Activated T-helper 1 cell treated with Interleukin-2 at 50 U/mL for 16 hours (primary cell): ENCODE measurements at regions not wholly inside any gene's neighbourhood (a gene's known extent, or its start where the extent isn't known, plus 50 kb on each side); places are given as distances from the start of the nearest gene placed in this dataset.

ENCODE experiments used
- DNase-seq: peaks from one replicate; pipeline ENCODE4 v3.0.0-alpha.2; 2020; ENCODE audit warnings: low read depth

DNA sequence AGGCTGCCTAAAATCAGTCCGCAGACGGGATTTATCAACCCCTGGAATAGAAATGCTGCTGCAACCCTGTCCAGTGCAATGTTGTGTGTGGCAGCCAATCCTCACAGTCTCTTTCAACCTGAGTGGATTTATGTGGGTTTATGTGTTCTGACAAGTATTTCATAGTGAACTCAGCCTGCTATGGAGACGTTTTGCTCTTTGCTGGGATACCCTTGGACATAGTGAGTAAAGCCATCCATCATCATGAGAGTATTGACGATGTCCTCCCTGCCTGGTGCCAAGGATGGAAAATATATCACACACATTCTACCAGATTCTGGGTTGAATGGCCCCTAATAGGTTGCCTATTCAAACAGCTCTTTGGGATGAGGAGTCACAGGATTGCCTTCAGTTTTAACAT lies 219.1 kb downstream of the SOCS6 start:
- no peak for DNase-seq

DNA sequence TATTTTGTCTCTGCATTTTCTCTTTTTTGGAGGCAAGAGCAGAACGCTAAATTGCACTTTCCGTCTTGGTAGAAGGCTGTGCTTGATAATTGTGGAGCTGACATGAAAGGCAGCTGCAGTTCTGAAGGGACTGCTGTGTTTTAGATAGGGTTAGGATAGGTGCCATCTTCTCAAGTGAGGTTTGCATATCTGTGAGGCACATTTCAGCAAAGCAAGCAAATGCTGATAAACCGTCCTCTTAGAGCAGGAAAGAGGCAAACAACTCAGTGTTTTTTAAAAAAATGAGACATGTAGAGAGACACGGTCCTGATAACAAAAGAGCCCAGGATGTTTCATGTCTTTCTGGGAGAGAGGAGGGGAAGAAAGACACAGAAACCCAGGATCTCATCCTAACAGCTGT lies 217.7 kb downstream of the SOCS6 start:
- no peak for DNase-seq

- DNase-seq: no peak
These were observed 214.2 kb downstream of the SOCS6 start for GRCh38 chr18:70503060-70503459.

- no peak for DNase-seq
These were observed 212.5 kb downstream of the SOCS6 start for GRCh38 chr18:70501358-70501757.

DNA sequence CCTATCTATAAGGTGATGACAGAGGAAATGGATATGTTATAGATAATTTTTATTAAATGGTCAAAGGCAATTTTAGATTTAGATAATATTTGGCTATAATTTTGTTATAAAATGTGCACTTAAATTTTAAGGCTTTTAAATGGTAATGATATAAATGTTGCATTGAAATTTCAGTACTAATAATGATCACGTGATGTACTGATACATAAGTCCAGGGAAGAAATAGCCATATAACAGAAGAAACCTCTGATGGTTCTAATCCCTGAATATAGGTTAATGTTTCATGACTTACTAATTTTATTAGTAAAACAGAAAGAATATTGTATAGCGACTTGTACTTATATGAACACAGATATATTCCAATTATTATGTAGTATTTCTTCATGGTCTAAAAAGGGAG lies 211.9 kb downstream of the SOCS6 start:
- no peak for DNase-seq

DNA sequence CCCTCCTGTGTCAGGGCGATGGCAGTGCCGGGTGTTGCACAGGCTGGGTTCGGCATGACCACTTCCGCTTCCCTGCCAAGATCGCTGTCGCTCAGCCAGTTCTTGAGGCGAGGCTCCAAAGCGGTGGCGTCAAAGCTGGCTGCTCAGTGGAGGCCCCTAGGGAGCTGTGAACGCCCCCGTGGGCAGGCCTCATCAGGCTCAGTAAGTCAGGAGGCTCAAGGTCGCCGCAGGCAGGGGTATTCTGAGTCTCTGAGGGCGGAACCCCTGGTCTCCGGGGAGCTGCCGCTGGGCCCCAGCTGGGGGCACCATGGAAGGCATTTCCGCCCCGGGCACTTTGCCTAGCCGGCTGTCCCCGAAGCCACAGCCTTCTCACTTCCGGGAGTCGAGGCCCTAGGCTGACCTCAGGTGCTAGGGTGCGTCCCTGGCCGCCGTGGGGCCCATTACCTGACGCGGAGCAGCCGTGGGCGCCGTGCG lies 210.4 kb downstream of the SOCS6 start:
- no peak for DNase-seq

DNA sequence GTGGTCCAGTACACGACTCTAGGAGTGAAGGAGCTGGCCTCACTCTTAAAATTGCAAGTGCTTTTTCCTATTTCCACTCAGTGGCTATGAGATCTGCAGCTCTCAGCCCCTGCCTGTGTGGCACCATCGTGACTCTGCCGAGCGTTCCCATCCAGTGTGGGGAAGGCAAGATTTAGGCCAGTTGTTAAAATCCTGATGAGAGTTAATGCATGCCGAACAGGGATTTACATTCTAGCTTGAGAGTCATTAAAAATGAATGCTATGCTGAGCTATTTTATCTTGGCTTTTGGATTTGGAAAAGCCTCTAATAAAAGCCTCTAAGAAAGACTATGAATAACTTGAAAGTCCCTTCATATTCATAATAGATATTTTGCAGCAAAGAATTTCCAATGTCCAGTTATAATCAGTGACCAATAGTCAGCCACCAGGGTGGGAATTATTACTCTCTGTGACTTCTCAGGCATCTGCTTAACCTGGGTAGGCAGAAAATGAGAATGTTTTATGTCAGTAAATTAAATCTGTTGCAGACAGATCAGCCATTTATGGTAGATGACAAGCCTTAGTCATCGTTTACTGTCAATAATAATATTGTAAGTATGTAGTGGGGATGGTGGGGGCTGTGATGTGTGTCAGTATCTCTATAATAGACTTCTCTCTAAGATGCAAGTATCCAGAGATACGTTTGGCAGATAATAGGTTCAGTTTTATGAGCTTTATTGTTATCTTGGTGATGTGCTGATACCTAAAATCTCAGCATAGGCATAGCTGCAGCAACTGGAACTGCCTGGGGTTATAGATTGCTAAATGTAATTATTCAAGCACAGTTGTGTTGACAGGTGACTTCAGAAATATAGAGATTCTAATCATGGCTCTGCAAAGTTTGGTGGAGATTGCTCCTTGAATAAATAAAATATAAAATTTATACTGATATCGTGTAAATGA lies 207.8 kb downstream of the SOCS6 start:
- DNase-seq: no peak

- DNase-seq: no peak
These were observed 205.7 kb downstream of the SOCS6 start for GRCh38 chr18:70494524-70494923.

DNA sequence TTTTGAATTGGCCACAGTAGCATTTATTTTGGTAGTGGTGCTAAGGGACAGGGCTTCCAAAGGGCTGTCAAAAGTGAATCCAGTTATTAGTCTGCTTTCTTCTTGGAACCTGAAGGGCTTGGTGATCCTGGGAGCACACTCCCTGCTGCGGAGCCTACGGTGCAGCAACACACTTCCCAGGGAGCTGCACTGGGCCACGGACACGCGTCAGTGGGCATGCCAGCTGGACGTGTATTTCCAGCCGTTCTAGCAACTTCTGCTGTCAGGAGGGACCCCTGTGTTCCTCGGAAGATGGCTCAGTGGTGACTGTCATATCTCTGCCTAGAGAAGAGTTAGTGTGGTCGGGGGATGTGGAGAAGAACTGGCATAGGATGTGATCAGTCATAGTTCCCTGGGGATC lies 204.6 kb downstream of the SOCS6 start:
- DNase-seq: no peak

DNA sequence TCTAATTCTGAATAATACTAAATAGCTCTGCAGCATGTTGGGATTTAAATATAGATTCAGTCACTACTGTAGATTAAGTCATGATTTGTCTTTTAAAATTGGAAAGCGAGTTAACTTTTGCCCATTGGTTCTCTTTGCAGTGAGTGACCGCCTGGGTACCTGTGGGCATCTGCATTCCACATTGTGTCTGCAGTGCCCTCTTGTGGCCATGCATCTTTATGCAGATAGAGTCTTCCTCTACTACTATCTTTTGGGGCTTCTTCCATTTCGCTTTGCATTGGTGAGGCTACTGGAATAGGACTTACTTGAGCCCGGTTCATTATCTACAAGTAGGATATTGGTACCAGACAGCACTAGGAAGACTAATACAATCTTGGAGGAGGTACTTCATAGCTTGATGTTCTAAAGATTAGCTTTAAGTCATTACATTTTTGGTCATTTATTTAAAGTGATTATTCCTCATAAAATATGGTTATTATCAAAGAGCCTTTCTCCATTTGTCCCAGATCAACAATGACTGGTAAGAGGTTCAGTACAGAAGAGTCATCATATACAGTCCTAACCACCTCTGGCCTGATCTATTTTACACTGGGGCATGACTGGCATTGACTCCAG lies 203.0 kb downstream of the SOCS6 start:
- DNase-seq: no peak

DNA sequence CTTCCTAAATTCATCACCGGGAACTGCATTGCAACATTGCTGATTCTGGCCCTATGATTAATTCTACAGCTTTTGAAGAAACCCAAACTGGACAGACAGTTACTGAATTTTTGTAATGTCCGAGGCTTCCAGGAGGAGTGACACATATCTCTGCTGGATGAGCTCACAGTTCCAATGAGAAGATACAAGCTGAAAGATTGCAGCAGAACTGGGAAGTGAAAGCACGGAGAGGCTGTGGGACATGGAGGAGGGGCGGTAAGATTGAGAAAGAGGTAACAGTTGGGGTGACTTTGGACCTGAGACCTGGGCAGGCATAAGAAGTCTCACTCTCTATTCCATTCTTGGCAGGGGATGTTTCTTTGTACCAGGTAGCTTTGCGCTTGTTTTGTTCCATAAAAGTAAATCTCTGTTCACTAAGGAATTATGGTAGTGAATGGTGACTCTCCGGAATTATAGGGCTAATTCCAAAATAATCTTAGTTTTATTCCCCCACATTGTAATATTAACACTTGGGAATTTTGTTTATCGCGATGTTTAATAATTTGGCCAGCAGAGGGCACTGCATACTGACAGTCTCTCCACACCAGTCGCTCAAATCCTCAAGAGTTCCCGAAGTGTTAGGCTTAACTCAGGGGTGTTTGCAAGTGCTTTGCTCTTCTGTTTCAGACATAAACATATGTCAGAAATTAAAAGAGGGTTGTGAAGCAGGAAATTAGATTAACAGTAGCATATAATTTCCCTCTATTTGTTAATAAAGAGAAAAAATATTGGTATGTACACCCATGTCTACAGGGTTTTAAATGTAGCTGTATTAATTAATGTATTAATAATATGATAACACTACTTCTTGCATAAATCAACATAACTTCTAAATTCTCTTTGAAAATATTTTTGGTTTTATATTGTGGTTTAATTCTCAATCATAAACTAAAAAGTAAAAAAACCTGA lies 201.4 kb downstream of the SOCS6 start:
- no peak for DNase-seq

DNA sequence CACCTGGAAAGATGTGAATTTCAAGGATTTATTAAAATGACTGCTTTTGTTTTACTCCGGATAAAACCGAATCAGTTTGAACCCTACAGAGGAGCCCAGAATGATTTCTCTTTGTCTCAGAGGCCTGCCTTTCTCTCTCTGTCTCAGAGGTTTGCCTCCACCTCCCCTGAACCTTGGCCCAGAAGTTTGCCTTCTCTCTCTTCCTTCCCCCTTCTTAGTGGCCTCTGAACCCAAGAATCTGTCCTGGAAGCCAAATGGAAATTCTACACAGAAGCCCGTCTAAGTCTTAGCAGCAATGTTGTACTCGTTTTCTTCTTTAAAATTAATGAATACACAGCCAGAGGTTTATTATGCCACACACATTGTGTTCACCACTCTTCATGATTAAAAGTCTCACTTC lies 200.7 kb downstream of the SOCS6 start:
- no peak for DNase-seq

DNA sequence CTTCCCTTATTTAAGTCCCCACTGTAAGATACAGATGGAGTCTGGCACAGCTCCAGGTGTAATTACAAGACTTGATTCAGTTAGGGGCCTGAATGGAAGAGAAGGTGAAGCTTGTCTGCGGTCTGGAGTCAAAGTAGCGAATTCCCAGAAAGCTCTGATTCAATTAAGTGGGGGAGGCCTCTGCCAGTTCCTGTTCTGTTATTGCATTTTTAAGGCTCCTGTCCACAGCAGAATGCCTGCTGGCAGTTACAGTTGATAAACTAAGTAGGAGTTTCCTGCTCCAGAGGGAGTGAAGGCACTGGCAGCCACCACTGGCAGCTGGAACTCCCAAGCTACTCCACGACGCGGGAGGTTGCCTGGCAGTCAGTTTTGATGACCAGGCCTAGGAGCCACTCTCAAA lies 181.1 kb downstream of the SOCS6 start:
- DNase-seq: no peak

GRCh38 chr18:70468861-70469547 lies 180.2 kb downstream of the SOCS6 start:
- DNase-seq: no peak

- no peak for DNase-seq
These were observed 175.7 kb downstream of the SOCS6 start for GRCh38 chr18:70464343-70465114.

DNA sequence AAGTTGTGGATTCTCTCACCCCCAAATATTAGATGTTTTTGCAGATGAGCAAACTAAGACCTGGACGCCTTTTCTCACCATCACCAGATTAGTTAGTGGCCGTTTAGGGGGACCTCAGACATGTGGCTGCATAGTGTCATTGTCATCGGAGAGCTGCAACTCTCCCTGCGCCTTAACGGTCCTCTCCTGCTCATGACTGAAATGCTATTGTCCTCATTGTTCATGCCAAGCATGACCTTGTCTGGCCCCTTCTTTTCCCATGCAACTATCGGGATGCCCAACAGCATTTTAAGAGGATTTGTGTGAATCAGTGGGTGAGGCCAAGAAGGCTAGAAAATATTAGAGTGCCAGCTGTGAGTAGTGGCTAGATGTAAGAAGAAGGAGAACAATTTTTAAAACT lies 174.2 kb downstream of the SOCS6 start:
- no peak for DNase-seq

DNA sequence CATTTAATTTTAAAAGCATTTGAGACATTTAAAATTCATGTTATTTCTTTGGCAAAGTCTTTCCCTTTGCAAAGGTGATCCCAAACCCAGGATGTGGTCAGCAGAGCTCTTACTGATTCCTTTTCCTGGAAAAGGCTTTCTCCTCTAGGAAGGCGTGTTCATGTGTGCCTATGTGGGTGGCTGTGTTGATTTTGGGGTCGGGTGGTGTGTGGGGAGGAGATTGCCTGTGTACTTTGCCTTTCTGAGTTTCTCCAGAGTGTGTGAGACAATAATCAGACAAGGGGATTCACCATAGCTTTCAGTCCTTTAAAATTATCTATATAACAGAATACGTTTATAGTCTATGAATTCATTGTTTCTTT lies 173.2 kb downstream of the SOCS6 start:
- DNase-seq: no peak

- DNase-seq: no peak
These were observed 172.7 kb downstream of the SOCS6 start for GRCh38 chr18:70461323-70462077.

DNA sequence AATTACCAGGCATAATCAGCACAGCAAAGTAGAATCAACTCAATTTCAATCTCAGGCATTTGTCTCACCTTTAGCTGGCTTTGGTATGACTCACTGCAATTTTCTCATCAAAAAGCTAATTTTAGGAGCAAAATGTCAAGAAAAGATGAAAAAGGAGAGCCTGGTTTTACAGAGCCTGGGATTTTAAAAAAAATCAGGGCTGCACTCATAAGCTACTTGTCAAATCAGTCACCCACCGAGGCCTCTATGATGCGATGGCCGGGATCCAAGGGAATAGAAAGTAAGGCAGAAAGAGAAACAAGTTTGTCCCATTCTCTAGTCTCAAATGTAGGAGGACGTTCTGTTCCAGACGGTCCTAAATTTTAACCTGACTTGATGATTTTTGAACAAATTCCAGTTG lies 170.9 kb downstream of the SOCS6 start:
- no peak for DNase-seq

DNA sequence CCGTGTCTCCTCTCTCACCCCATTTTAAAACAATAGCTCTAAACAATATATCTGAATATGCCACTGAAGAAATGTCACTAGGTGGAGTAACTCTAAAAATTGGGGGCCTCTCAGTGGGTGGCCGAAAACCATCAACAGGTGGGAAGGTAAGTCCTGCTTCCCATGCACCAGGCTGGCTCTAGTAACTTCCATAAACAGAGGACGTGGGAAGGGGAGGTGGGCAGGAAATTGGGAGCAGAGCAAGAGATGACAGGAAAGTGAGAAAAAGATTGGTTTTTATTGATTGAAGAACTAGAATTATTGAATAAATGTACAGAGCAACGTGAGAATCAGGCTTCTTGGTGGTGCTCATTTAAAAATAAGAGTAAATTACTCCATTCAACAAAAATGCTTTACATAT lies 170.4 kb downstream of the SOCS6 start:
- DNase-seq: no peak
